IMR-90 (cell line): ENCODE measurements at regions not wholly inside any gene's neighbourhood (a gene's known extent, or its start where the extent isn't known, plus 50 kb on each side); places are given as distances from the start of the nearest gene placed in this dataset.

Experiments
- ATAC-seq: fragments of 200-7000 bp; cut with Tn5 transposase; 2 replicates; pipeline ENCODE4 v1.9.1; 2020; ENCODE audit warnings: low read depth, mild to moderate bottlenecking, moderate library complexity
- BruUV-seq: library from RNA; stranded (reverse); fragments of 400-500 nt; replicated peaks from 2 replicates; lab custom pipeline; 2021; lab: Mats Ljungman, UMichigan
- CTCF ChIA-PET: fragments of 300-600 bp; formaldehyde crosslinking; extraction: SDS; loops from one replicate; lab custom pipeline; 2021; ENCODE audit warnings: antibody characterized with exemption; lab: Yijun Ruan, JAX
- POLR2A ChIA-PET: fragments of 300-600 bp; sonication (Branson Sonifier 250); formaldehyde crosslinking; loops from one replicate; lab custom pipeline; 2022; ENCODE audit warnings: antibody characterized with exemption; ENCODE audit not compliant: unreplicated experiment; lab: Charles Lee
- DNase-seq: peaks from one replicate; pipeline ENCODE4 v3.0.0; 2013
- H2AFZ ChIP-seq: replicated peaks from 2 replicates; pipeline ENCODE3; 2013; ENCODE audit warnings: low read length, mild to moderate bottlenecking; ENCODE audit not compliant: poor library complexity
- H2AK5ac ChIP-seq: 2 replicates; pipeline ENCODE4 v1.6.1; 2013; ENCODE audit warnings: low read depth, low read length, inconsistent platforms
- H2AK9ac ChIP-seq: replicated peaks from 2 replicates; pipeline ENCODE3; 2013; ENCODE audit warnings: mild to moderate bottlenecking, low read depth, low read length, moderate library complexity; ENCODE audit not compliant: poor library complexity
- H2BK120ac ChIP-seq: 2 replicates; pipeline ENCODE4 v1.6.1; 2013; ENCODE audit warnings: low read depth, low read length, inconsistent platforms
- H2BK15ac ChIP-seq: 3 replicates; pipeline ENCODE4 v1.6.1; 2013; ENCODE audit warnings: low read depth, low read length, inconsistent platforms
- H2BK20ac ChIP-seq: 2 replicates; pipeline ENCODE4 v1.6.1; 2013; ENCODE audit warnings: low read depth, mild to moderate bottlenecking, inconsistent platforms, low read length, moderate library complexity
- H2BK5ac ChIP-seq: 2 replicates; pipeline ENCODE4 v1.6.1; 2013; ENCODE audit warnings: mild to moderate bottlenecking, low read depth, low read length, inconsistent platforms; ENCODE audit not compliant: poor library complexity, severe bottlenecking
- H3K14ac ChIP-seq: replicated peaks from 2 replicates; pipeline ENCODE4 v1.6.1; 2013; ENCODE audit warnings: low read depth, low read length, inconsistent platforms
- H3K18ac ChIP-seq: 2 replicates; pipeline ENCODE4 v1.6.1; 2013; ENCODE audit warnings: low read depth, low read length, control low read depth
- H3K23ac ChIP-seq: 2 replicates; pipeline ENCODE4 v1.6.1; 2013; ENCODE audit warnings: low read depth, low read length, inconsistent platforms
- H3K27ac ChIP-seq: 2 replicates; pipeline ENCODE4 v1.5.1; 2013; ENCODE audit warnings: mild to moderate bottlenecking, control low read depth, low read length; ENCODE audit not compliant: insufficient read depth
- H3K27me3 ChIP-seq: 2 replicates; pipeline ENCODE4 v1.6.1; 2013; ENCODE audit warnings: low read length; ENCODE audit not compliant: control insufficient read depth, insufficient read depth
- H3K36me3 ChIP-seq: 2 replicates; pipeline ENCODE4 v1.6.1; 2013; ENCODE audit warnings: low read length, mixed read lengths; ENCODE audit not compliant: control insufficient read depth, insufficient read depth
- H3K4ac ChIP-seq: 2 replicates; pipeline ENCODE4 v1.6.1; 2013; ENCODE audit warnings: low read depth, low read length, inconsistent platforms
- H3K4me1 ChIP-seq: 2 replicates; pipeline ENCODE4 v1.6.1; 2013; ENCODE audit warnings: low read length, mixed read lengths; ENCODE audit not compliant: control insufficient read depth, insufficient read depth
- H3K4me2 ChIP-seq: 2 replicates; pipeline ENCODE4 v1.6.1; 2013; ENCODE audit warnings: low read depth, mild to moderate bottlenecking, control low read depth, low read length, moderate library complexity
- H3K4me3 ChIP-seq: 2 replicates; pipeline ENCODE4 v1.5.1; 2013; ENCODE audit warnings: low read depth, mild to moderate bottlenecking, control low read depth, low read length, moderate library complexity; ENCODE audit not compliant: insufficient read depth
- H3K56ac ChIP-seq: 2 replicates; pipeline ENCODE4 v1.6.1; 2013; ENCODE audit warnings: low read length, inconsistent platforms; ENCODE audit not compliant: insufficient read depth; ENCODE audit errors: extremely low read depth
- H3K79me1 ChIP-seq, 2 experiments: 2 replicates each; pipeline ENCODE4 v1.6.1; 2013; ENCODE audit warnings: low read length in 2 of 2, inconsistent platforms in 1 of 2, low read depth in 1 of 2
- H3K9ac ChIP-seq: 2 replicates; pipeline ENCODE4 v1.6.1; 2013; ENCODE audit warnings: low read depth, low read length, control low read depth
- H3K9me1 ChIP-seq: 2 replicates; pipeline ENCODE4 v1.6.1; 2013; ENCODE audit warnings: low read length, inconsistent platforms; ENCODE audit not compliant: insufficient read depth
- H3K9me3 ChIP-seq: 2 replicates; pipeline ENCODE4 v1.6.1; 2013; ENCODE audit warnings: low read length; ENCODE audit not compliant: control insufficient read depth, insufficient read depth
- H4K20me1 ChIP-seq: 2 replicates; pipeline ENCODE4 v1.6.1; 2013; ENCODE audit warnings: low read length, inconsistent platforms; ENCODE audit not compliant: insufficient read depth
- H4K5ac ChIP-seq: 2 replicates; pipeline ENCODE4 v1.6.1; 2013; ENCODE audit warnings: mild to moderate bottlenecking, low read depth, low read length, control low read depth
- H4K8ac ChIP-seq, 2 experiments: 2 replicates each; pipeline ENCODE4 v1.6.1; 2013; ENCODE audit warnings: low read depth in 2 of 2, low read length in 2 of 2, control low read depth in 1 of 2, inconsistent platforms in 1 of 2
- H4K91ac ChIP-seq: 2 replicates; pipeline ENCODE4 v1.6.1; 2013; ENCODE audit warnings: low read depth, low read length, inconsistent platforms; ENCODE audit not compliant: insufficient read depth
- BHLHE40 ChIP-seq: fragments of 150-350 bp; IDR thresholded peaks from 2 replicates; pipeline ENCODE4 v1.6.1; 2016; ENCODE audit warnings: mild to moderate bottlenecking, low read depth, low read length
- CHD1 ChIP-seq: IDR thresholded peaks from 2 replicates; pipeline ENCODE4 v1.6.1; 2012; ENCODE audit warnings: low read depth, low read length, improper control_type of control experiment
- CTCF ChIP-seq: conservative IDR thresholded peaks from 2 replicates; pipeline ENCODE4 v1.5.1; 2012; ENCODE audit warnings: mild to moderate bottlenecking, low read depth, low read length, improper control_type of control experiment
- ELK1 ChIP-seq: fragments of 150-350 bp; IDR thresholded peaks from 2 replicates; pipeline ENCODE4 v1.6.1; 2016; ENCODE audit warnings: low read depth, mild to moderate bottlenecking, low read length, moderate library complexity, borderline replicate concordance
- FOS ChIP-seq: fragments of 150-350 bp; IDR thresholded peaks from 2 replicates; pipeline ENCODE4 v1.6.1; 2016; ENCODE audit warnings: low read depth, low read length
- MAFK ChIP-seq: IDR thresholded peaks from 2 replicates; pipeline ENCODE4 v1.6.1; 2012; ENCODE audit warnings: low read depth, low read length, improper control_type of control experiment
- MAZ ChIP-seq: IDR thresholded peaks from 2 replicates; pipeline ENCODE4 v1.6.1; 2012; ENCODE audit warnings: low read depth, mild to moderate bottlenecking, low read length, improper control_type of control experiment, moderate library complexity, borderline replicate concordance
- MXI1 ChIP-seq: IDR thresholded peaks from 2 replicates; pipeline ENCODE4 v1.6.1; 2012; ENCODE audit warnings: low read depth, mild to moderate bottlenecking, low read length, moderate library complexity, borderline replicate concordance
- NFE2L2 ChIP-seq: fragments of 150-350 bp; IDR thresholded peaks from 2 replicates; pipeline ENCODE4 v1.6.1; 2016; ENCODE audit warnings: low read depth, mild to moderate bottlenecking, low read length
- POLR2A ChIP-seq: IDR thresholded peaks from 2 replicates; pipeline ENCODE4 v1.6.1; 2012; ENCODE audit warnings: mild to moderate bottlenecking, low read depth, low read length
- RAD21 ChIP-seq: IDR thresholded peaks from 2 replicates; pipeline ENCODE4 v1.6.1; 2012; ENCODE audit warnings: low read length, improper control_type of control experiment
- RCOR1 ChIP-seq: IDR thresholded peaks from 2 replicates; pipeline ENCODE4 v1.6.1; 2012; ENCODE audit warnings: mild to moderate bottlenecking, low read length, improper control_type of control experiment; ENCODE audit not compliant: insufficient replicate concordance
- RFX5 ChIP-seq: IDR thresholded peaks from 2 replicates; pipeline ENCODE4 v1.8.0; 2012; ENCODE audit warnings: low read depth, mild to moderate bottlenecking, low read length, moderate library complexity
- SMC3 ChIP-seq: fragments of 150-350 bp; IDR thresholded peaks from 2 replicates; pipeline ENCODE4 v1.6.1; 2016; ENCODE audit warnings: low read depth, mild to moderate bottlenecking, antibody characterized with exemption, low read length, moderate library complexity
- WGBS, 2 experiments: methylation state at CpG; one replicate each; pipeline versions ENCODE4 v1.1.5 to v1.1.7; 2013; ENCODE audit warnings: missing lambda C conversion rate in 2 of 2; ENCODE audit not compliant: insufficient read length in 1 of 2; ENCODE audit errors: extremely low coverage in 2 of 2; 5-methylcytosine and 5-hydroxymethylcytosine counted together
- dilution Hi-C: fragments of 300-500 bp; cut with HindIII; formaldehyde crosslinking; loops from one replicate; pipeline ENCODE4 v1.14.3; 2018; ENCODE audit warnings: low sequenced_read_pairs; ENCODE audit not compliant: unreplicated experiment
- in situ Hi-C: fragments of 300-500 bp; cut with MboI; formaldehyde crosslinking; loops from 3 replicates; pipeline ENCODE4 v1.14.3; 2019; ENCODE audit warnings: low sequenced_read_pairs, inconsistent platforms, mixed read lengths
- intact Hi-C: fragments of 100-400 bp; cut with micrococcal nuclease; formaldehyde crosslinking; loops from 2 replicates; pipeline ENCODE4 v1.10.0; 2022
- TF ChIP-seq, protein P1 (sequence below): fragments of 150-350 bp; IDR thresholded peaks from 2 replicates; pipeline ENCODE4 v1.6.1; 2017; ENCODE audit warnings: mild to moderate bottlenecking, antibody characterized with exemption, low read length, low read depth

DNA sequence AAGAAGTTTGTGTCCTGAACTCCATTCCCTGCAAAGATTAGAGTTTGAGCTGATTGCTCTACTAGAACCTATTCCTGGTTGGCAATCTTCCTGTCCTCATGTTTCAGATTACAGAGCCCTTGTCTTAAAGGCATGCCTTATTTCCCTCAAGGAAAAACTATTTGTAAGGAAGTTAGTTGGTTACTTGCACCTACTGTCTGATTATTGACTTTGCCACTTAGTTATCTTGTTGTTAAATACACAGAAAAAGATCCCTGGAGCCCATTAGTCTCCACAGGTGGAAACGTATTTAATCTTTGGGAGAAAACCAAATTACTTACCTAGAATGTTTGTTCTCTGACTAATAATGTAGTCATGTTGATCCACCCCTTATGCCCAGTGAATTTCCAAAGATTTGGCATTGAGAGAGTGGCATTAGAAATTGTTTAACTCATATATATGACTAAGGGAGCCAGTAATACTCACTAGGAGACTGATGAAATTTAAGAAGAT, 132.3 kb upstream of the ELL2 start:
- Histone ChIP-seq H2BK5ac (no peak overlapping the region), H3K14ac (no peak overlapping the region), H2AK5ac (no peak overlapping the region), H4K8ac (0 out of 4 replicates have a peak overlapping the region, but pooled peaks of 1 of the 2 experiments have one; percentile 30), H3K79me1 (no peaks in the 10 kb centered on the region), H3K56ac (no peak overlapping the region), H3K4me1 (peaks cover 13% of the 10 kb centered on the region), H3K27me3 (no peaks in the 10 kb centered on the region), H4K20me1 (no peaks in the 10 kb centered on the region), H3K4me3 (no peak overlapping the region), H2BK120ac (no peak overlapping the region), H3K23ac (no peak overlapping the region), H3K4me2 (peak overlapping the region; percentile 34; the same call in 1 of the 2 replicates), H3K18ac (no peak overlapping the region), H2BK15ac (no peak overlapping the region), H2BK20ac (no peak overlapping the region), H2AFZ (no peak overlapping the region), H4K91ac (no peak overlapping the region), H4K5ac (peak overlapping the region; percentile 44; the same call in 1 of the 2 replicates), H3K4ac (no peak overlapping the region), H3K9me3 (no peaks in the 10 kb centered on the region), H3K27ac (no peak overlapping the region), H3K9ac (no peak overlapping the region), H3K36me3 (no peaks in the 10 kb centered on the region), H2AK9ac (no peak overlapping the region), H3K9me1 (peaks cover 5% of the 10 kb centered on the region; the same call in 1 of the 2 replicates)
- in situ Hi-C loops: no loop called here
- BruUV-seq: no TSS peak
- DNase-seq (no peak), ATAC-seq (peak; percentile 64)
- dilution Hi-C loops: no loop called here
- POLR2A ChIA-PET: interaction anchor here (0.7 kb wide), 1 partner anchor 22 kb away, joined by 4 read pairs; no protein-coding TSS in a partner anchor
- intact Hi-C loops: no loop called here
- TF ChIP-seq MAFK: no peak
- TF ChIP-seq RCOR1: no peak
- TF ChIP-seq CTCF: no peak
- TF ChIP-seq RFX5: no peak
- TF ChIP-seq, protein P1, sequence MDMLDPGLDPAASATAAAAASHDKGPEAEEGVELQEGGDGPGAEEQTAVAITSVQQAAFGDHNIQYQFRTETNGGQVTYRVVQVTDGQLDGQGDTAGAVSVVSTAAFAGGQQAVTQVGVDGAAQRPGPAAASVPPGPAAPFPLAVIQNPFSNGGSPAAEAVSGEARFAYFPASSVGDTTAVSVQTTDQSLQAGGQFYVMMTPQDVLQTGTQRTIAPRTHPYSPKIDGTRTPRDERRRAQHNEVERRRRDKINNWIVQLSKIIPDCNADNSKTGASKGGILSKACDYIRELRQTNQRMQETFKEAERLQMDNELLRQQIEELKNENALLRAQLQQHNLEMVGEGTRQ: no peak
- no peak for TF ChIP-seq CHD1
- no peak for TF ChIP-seq SMC3
- TF ChIP-seq NFE2L2: no peak
- TF ChIP-seq BHLHE40: no peak
- no peak for TF ChIP-seq RAD21
- TF ChIP-seq MXI1: no peak
- no peak for TF ChIP-seq MAZ
- TF ChIP-seq FOS: no peak
- no peak for TF ChIP-seq ELK1
- TF ChIP-seq POLR2A: no peak
- WGBS, 2 experiments: no CpG with 5 or more reads among the region's 1 CpG
- CTCF ChIA-PET: interaction anchor here (0.9 kb wide), 1 partner anchor 21 kb away, joined by 3 read pairs; no protein-coding TSS in a partner anchor
